Nephron (organoid): ENCODE measurements at regions not wholly inside any gene's neighbourhood (a gene's known extent, or its start where the extent isn't known, plus 50 kb on each side); places are given as distances from the start of the nearest gene placed in this dataset.
A peak's percentile ranks its signal among the peaks of the same experiment; 100 is the strongest.

ENCODE experiments used
- H3K27ac Mint-ChIP-seq, 3 experiments: 2 replicates each; pipeline ENCODE4 v1.8.0; 2020; ENCODE audit warnings: mixed read lengths in 3 of 3, mild to moderate bottlenecking in 2 of 3, moderate library complexity in 1 of 3
- H3K27me3 Mint-ChIP-seq: 2 replicates; pipeline ENCODE4 v1.8.0; 2021; ENCODE audit warnings: low read depth, mild to moderate bottlenecking, moderate library complexity, mixed read lengths
- H3K36me3 Mint-ChIP-seq: 2 replicates; pipeline ENCODE4 v1.8.0; 2020; ENCODE audit warnings: low read depth, mixed read lengths
- H3K4me1 Mint-ChIP-seq: 2 replicates; pipeline ENCODE4 v1.8.0; 2020; ENCODE audit warnings: mixed read lengths
- H3K4me3 Mint-ChIP-seq, 3 experiments: 2 replicates each; pipeline ENCODE4 v1.8.0; 2020; ENCODE audit warnings: mild to moderate bottlenecking in 3 of 3, mixed read lengths in 3 of 3, moderate library complexity in 2 of 3
- H3K9me3 Mint-ChIP-seq: 2 replicates; pipeline ENCODE4 v1.8.0; 2020; ENCODE audit warnings: mixed read lengths
- CTCF ChIP-seq, 3 experiments: fragments of 200-600 bp; sonication (generic); IDR thresholded peaks; one replicate each; pipeline ENCODE4 v1.5.0; 2021; ENCODE audit warnings: antibody characterized with exemption in 3 of 3; ENCODE audit not compliant: unreplicated experiment in 3 of 3

- Mint-ChIP-seq H3K4me3 (no peak overlapping the region), H3K36me3 (no peaks in the 10 kb centered on the region), H3K27me3 (peaks cover 16% of the 10 kb centered on the region), H3K4me1 (peaks cover 28% of the 10 kb centered on the region), H3K27ac (peak overlapping the region in 1 of 3 experiments; percentile 41), H3K9me3 (no peaks in the 10 kb centered on the region)
- no peak for TF ChIP-seq CTCF (IDR thresholded peaks at IDR 0.05; ENCODE audit: unreplicated experiment in 3 of 3)
Measured at GRCh38 chr6:14512246-14512645, 394.7 kb downstream of the CD83 start.

GRCh38 chr6:14513496-14514393 lies 396.2 kb downstream of the CD83 start:
- H3K9me3 Mint-ChIP-seq: no peaks in the 10 kb centered on the region
- H3K27ac Mint-ChIP-seq: peak overlapping the region in 1 of 3 experiments; percentile 54
- no peaks in the 10 kb centered on the region for H3K36me3 Mint-ChIP-seq
- no peak overlapping the region for H3K4me3 Mint-ChIP-seq
- peaks cover 10% of the 10 kb centered on the region for H3K27me3 Mint-ChIP-seq
- no peak for TF ChIP-seq CTCF (IDR thresholded peaks at IDR 0.05; ENCODE audit: unreplicated experiment in 3 of 3)
- peaks cover 42% of the 10 kb centered on the region for H3K4me1 Mint-ChIP-seq

GRCh38 chr6:14516956-14517355 lies 399.4 kb downstream of the CD83 start:
- Mint-ChIP-seq H3K4me1 (peaks cover 42% of the 10 kb centered on the region), H3K27ac (peak overlapping the region; percentile 22 to 80 (median 52)), H3K36me3 (no peaks in the 10 kb centered on the region), H3K4me3 (no peak overlapping the region), H3K9me3 (no peaks in the 10 kb centered on the region), H3K27me3 (peaks cover 6% of the 10 kb centered on the region)
- no peak for TF ChIP-seq CTCF (IDR thresholded peaks at IDR 0.05; ENCODE audit: unreplicated experiment in 3 of 3)

GRCh38 chr6:14517516-14518105 lies 400.0 kb downstream of the CD83 start:
- peaks cover 6% of the 10 kb centered on the region for H3K27me3 Mint-ChIP-seq
- peaks cover 42% of the 10 kb centered on the region for H3K4me1 Mint-ChIP-seq
- peak overlapping the region; percentile 22 to 80 (median 52) for H3K27ac Mint-ChIP-seq
- TF ChIP-seq CTCF (IDR thresholded peaks at IDR 0.05; ENCODE audit: unreplicated experiment in 3 of 3): no peak
- H3K9me3 Mint-ChIP-seq: no peaks in the 10 kb centered on the region
- peak overlapping the region in 1 of 3 experiments; percentile 3 for H3K4me3 Mint-ChIP-seq
- no peaks in the 10 kb centered on the region for H3K36me3 Mint-ChIP-seq

GRCh38 chr6:14518515-14519217 lies 401.1 kb downstream of the CD83 start:
- Mint-ChIP-seq H3K4me3 (no peak overlapping the region), H3K27me3 (peaks cover 4% of the 10 kb centered on the region), H3K9me3 (no peaks in the 10 kb centered on the region), H3K36me3 (no peaks in the 10 kb centered on the region), H3K4me1 (peaks cover 40% of the 10 kb centered on the region), H3K27ac (peak overlapping the region; percentile 32 to 52 (median 43))
- no peak for TF ChIP-seq CTCF (IDR thresholded peaks at IDR 0.05; ENCODE audit: unreplicated experiment in 3 of 3)
